Neural cell (in vitro differentiated cells): ENCODE measurements at regions not wholly inside any gene's neighbourhood (a gene's known extent, or its start where the extent isn't known, plus 50 kb on each side); places are given as distances from the start of the nearest gene placed in this dataset.

Source experiments
- POLR2AphosphoS5 ChIP-seq: IDR thresholded peaks from 2 replicates; pipeline ENCODE4 v1.6.1; 2012
- TAF1 ChIP-seq: IDR thresholded peaks from 2 replicates; pipeline ENCODE4 v1.6.1; 2012; ENCODE audit warnings: low read depth
- TF ChIP-seq, protein P1 (sequence below): fragments of 450-650 bp; IDR thresholded peaks from 2 replicates; pipeline ENCODE4 v1.5.1; 2014; ENCODE audit warnings: antibody characterized with exemption, mild to moderate bottlenecking, moderate library complexity; ENCODE audit not compliant: poor library complexity, severe bottlenecking

DNA sequence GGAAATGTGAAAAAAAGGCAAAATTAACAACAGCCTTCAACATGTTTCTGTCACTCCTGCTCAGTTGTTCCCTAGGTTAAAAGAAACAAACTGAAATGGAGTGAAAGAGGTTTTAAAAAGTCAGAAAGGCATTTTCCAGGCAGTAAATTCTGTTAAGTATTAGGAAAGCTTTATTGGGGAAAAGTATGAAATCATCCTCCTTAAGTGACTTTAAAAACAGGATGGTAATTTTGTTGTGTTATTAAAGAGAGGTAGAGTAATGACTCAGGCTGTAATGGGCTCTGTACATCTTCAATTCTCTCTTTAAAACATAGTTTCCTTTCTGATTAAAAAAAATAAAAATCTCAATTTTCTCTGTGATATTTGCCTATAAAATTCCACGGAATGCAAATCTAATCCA is 81.1 kb downstream of the OTOL1 start:
- TF ChIP-seq, protein P1, sequence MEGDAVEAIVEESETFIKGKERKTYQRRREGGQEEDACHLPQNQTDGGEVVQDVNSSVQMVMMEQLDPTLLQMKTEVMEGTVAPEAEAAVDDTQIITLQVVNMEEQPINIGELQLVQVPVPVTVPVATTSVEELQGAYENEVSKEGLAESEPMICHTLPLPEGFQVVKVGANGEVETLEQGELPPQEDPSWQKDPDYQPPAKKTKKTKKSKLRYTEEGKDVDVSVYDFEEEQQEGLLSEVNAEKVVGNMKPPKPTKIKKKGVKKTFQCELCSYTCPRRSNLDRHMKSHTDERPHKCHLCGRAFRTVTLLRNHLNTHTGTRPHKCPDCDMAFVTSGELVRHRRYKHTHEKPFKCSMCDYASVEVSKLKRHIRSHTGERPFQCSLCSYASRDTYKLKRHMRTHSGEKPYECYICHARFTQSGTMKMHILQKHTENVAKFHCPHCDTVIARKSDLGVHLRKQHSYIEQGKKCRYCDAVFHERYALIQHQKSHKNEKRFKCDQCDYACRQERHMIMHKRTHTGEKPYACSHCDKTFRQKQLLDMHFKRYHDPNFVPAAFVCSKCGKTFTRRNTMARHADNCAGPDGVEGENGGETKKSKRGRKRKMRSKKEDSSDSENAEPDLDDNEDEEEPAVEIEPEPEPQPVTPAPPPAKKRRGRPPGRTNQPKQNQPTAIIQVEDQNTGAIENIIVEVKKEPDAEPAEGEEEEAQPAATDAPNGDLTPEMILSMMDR: no peak
- TF ChIP-seq POLR2AphosphoS5: no peak
- TF ChIP-seq TAF1: no peak
